OCI-LY3 (cell line): ENCODE measurements at regions not wholly inside any gene's neighbourhood (a gene's known extent, or its start where the extent isn't known, plus 50 kb on each side); places are given as distances from the start of the nearest gene placed in this dataset.
"Not testable (repeated sequence)": the region's sequence is repeated elsewhere in the genome, so short reads cannot be mapped to it uniquely, and the experiment has no call there.

ENCODE experiments used
- H2AFZ ChIP-seq: fragments of 200-600, 300-600 bp; shearing (Covaris generic); 2 replicates; pipeline ENCODE4 v1.6.0; 2014; ENCODE audit warnings: antibody characterized with exemption, low read depth, low read length
- H3K27ac ChIP-seq: fragments of 200-600, 300-600 bp; sonication (generic); 2 replicates; pipeline ENCODE4 v1.5.1; 2014; ENCODE audit warnings: mild to moderate bottlenecking, low read length, moderate library complexity, mixed read lengths
- H3K27me3 ChIP-seq: fragments of 200-600, 300-600 bp; sonication (generic); 2 replicates; pipeline ENCODE4 v1.6.1; 2014; ENCODE audit warnings: low read depth, low read length, mixed read lengths
- H3K36me3 ChIP-seq: fragments of 200-600, 300-600 bp; sonication (generic); replicated peaks from 2 replicates; pipeline ENCODE3; 2014; ENCODE audit warnings: low read depth, low read length, mixed read lengths
- H3K4me1 ChIP-seq: fragments of 300-600, 200-600 bp; sonication (generic); 2 replicates; pipeline ENCODE4 v1.6.1; 2014; ENCODE audit warnings: low read length, mixed read lengths
- H3K4me2 ChIP-seq: fragments of 200-600, 300-600 bp; sonication (generic); 2 replicates; pipeline ENCODE4 v1.6.1; 2014; ENCODE audit warnings: low read length, mixed read lengths
- H3K4me3 ChIP-seq: fragments of 300-600, 200-600 bp; sonication (generic); 2 replicates; pipeline ENCODE4 v1.5.1; 2014; ENCODE audit warnings: antibody characterized with exemption, mild to moderate bottlenecking, low read length, moderate library complexity
- H3K79me2 ChIP-seq: fragments of 300-600, 200-600 bp; shearing (Covaris generic); 2 replicates; pipeline ENCODE4 v1.6.1; 2014; ENCODE audit warnings: mild to moderate bottlenecking, low read length, mixed read lengths
- H3K9ac ChIP-seq: fragments of 300-600, 200-600 bp; shearing (Covaris generic); 2 replicates; pipeline ENCODE4 v1.6.0; 2014; ENCODE audit warnings: mild to moderate bottlenecking, low read length, moderate library complexity
- H3K9me3 ChIP-seq: fragments of 200-600, 300-600 bp; shearing (Covaris generic); 2 replicates; pipeline ENCODE4 v1.6.1; 2014; ENCODE audit warnings: low read length, mixed read lengths; ENCODE audit not compliant: insufficient read depth
- H4K20me1 ChIP-seq: fragments of 200-600, 300-600 bp; sonication (generic); 2 replicates; pipeline ENCODE4 v1.6.1; 2016; ENCODE audit warnings: low read length, mixed read lengths; ENCODE audit not compliant: insufficient read depth
- CTCF ChIP-seq: fragments of 200-600, 300-600 bp; sonication (generic); IDR thresholded peaks from 2 replicates; pipeline ENCODE4 v1.5.1; 2014; ENCODE audit warnings: antibody characterized with exemption, low read length, low read depth
- EZH2phosphoT487 ChIP-seq: fragments of 200-600 bp; shearing (Covaris generic); IDR thresholded peaks from 2 replicates; pipeline ENCODE4 v1.6.1; 2018; ENCODE audit warnings: antibody characterized with exemption, mixed run types, low read depth

- Histone ChIP-seq H3K4me1 (no peaks in the 10 kb centered on the region), H3K79me2 (no peaks in the 10 kb centered on the region), H3K4me3 (no peak overlapping the region), H3K27ac (no peak overlapping the region), H3K9me3 (no peaks in the 10 kb centered on the region), H3K36me3 (no peaks in the 10 kb centered on the region), H3K9ac (no peak overlapping the region), H3K27me3 (peaks cover 15% of the 10 kb centered on the region; the same call in 1 of the 2 replicates), H2AFZ (no peak overlapping the region), H4K20me1 (no peaks in the 10 kb centered on the region), H3K4me2 (no peak overlapping the region)
- TF ChIP-seq EZH2phosphoT487 (no peak), CTCF (no peak)
Observed at GRCh38 chr11:45741582-45741981, 63.4 kb upstream of the SLC35C1 start.

- Histone ChIP-seq H3K4me3 (no peak overlapping the region), H3K79me2 (no peaks in the 10 kb centered on the region), H3K4me2 (no peak overlapping the region), H3K27me3 (peaks cover 15% of the 10 kb centered on the region; the same call in 1 of the 2 replicates), H3K4me1 (no peaks in the 10 kb centered on the region), H4K20me1 (no peaks in the 10 kb centered on the region), H2AFZ (no peak overlapping the region), H3K27ac (no peak overlapping the region), H3K9ac (no peak overlapping the region), H3K36me3 (no peaks in the 10 kb centered on the region), H3K9me3 (no peaks in the 10 kb centered on the region)
- TF ChIP-seq CTCF = no peak
- no peak for TF ChIP-seq EZH2phosphoT487
Observed at GRCh38 chr11:45741032-45741431, 63.9 kb upstream of the SLC35C1 start.

DNA sequence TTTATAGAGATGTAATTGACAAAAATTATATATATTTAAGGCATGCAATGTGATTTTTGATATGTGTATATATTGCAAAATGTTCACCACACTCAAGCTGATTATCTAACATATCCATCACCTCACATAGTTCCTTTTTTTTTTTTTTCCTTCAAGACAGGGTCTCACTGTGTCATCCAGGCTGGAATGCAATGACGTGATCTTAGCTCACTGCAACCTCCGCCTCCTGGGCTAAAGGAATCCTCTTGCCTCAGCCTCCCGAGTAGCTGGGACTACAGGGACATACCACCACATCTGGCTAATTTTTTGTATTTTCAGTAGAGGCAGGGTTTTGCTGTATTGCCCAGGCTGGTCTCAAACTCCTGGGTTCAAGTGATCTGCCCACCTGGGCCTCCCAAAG, 65.1 kb upstream of the SLC35C1 start:
- Histone ChIP-seq H3K4me1 (no peaks in the 10 kb centered on the region), H3K27me3 (peaks cover 15% of the 10 kb centered on the region; the same call in 1 of the 2 replicates), H2AFZ (no peak overlapping the region), H4K20me1 (no peaks in the 10 kb centered on the region), H3K9ac (no peak overlapping the region), H3K9me3 (no peaks in the 10 kb centered on the region), H3K4me3 (no peak overlapping the region), H3K4me2 (no peak overlapping the region), H3K27ac (no peak overlapping the region), H3K36me3 (no peaks in the 10 kb centered on the region), H3K79me2 (no peaks in the 10 kb centered on the region)
- no peak for TF ChIP-seq EZH2phosphoT487
- no peak for TF ChIP-seq CTCF

GRCh38 chr11:45739071-45739470, 65.9 kb upstream of the SLC35C1 start:
- not testable (repeated sequence) for H4K20me1 ChIP-seq, H3K27ac ChIP-seq

DNA sequence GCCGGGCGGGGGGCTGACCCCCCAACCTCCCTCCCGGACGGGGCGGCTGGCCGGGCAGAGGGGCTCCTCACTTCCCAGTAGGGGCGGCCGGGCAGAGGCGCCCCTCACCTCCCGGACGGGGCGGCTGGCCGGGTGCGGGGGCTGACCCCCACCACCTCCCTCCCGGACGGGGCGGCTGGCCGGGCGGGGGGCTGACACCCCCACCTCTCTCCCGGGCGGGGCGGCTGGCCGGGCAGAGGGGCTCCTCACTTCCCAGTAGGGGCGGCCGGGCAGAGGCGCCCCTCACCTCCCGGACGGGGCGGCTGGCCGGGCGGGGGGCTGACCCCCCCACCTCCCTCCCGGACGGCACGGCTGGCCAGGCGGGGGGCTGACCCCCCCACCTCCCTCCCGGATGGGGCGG, 66.8 kb upstream of the SLC35C1 start:
- not testable (repeated sequence) for H2AFZ ChIP-seq, H3K9ac ChIP-seq, H3K4me2 ChIP-seq, H3K4me1 ChIP-seq, H4K20me1 ChIP-seq, H3K79me2 ChIP-seq, H3K36me3 ChIP-seq, H3K9me3 ChIP-seq, H3K4me3 ChIP-seq, H3K27me3 ChIP-seq, H3K27ac ChIP-seq

More at GRCh38 chr11:45739071-45739470, 65.9 kb upstream of the SLC35C1 start:
- not testable (repeated sequence) for H3K9ac ChIP-seq, H3K79me2 ChIP-seq, H2AFZ ChIP-seq, H3K4me2 ChIP-seq, H3K36me3 ChIP-seq, H3K4me3 ChIP-seq, H3K4me1 ChIP-seq, H3K9me3 ChIP-seq
- H3K27me3 ChIP-seq = peaks cover 15% of the 10 kb centered on the region; the same call in 1 of the 2 replicates
